PC-9 (cell line): ENCODE measurements at regions not wholly inside any gene's neighbourhood (a gene's known extent, or its start where the extent isn't known, plus 50 kb on each side); places are given as distances from the start of the nearest gene placed in this dataset.

Experiments
- BruUV-seq: library from RNA; stranded (reverse); fragments of 400-500 nt; replicated peaks from 2 replicates; lab custom pipeline; 2021; lab: Mats Ljungman, UMichigan
- CTCF ChIA-PET: fragments of 300-600 bp; sonication (Branson Sonifier 250); formaldehyde crosslinking; loops from one replicate; lab custom pipeline; 2022; ENCODE audit warnings: antibody characterized with exemption; lab: Charles Lee
- POLR2A ChIA-PET: fragments of 300-600 bp; sonication (Branson Sonifier 250); formaldehyde crosslinking; loops from one replicate; lab custom pipeline; 2022; ENCODE audit warnings: antibody characterized with exemption; ENCODE audit not compliant: unreplicated experiment; lab: Charles Lee
- DNase-seq, 2 experiments: peaks; one replicate each; pipeline versions ENCODE4 v3.0.0 to v3.0.0-alpha.2; 2015 to 2022; ENCODE audit warnings: mixed read lengths in 1 of 2
- H2AFZ ChIP-seq: fragments of 200-600 bp; sonication (generic); 2 replicates; pipeline ENCODE4 v1.8.1; 2017; ENCODE audit warnings: antibody characterized with exemption
- H3F3A ChIP-seq: fragments of 200-600 bp; sonication (generic); 2 replicates; pipeline ENCODE4 v1.8.1; 2017; ENCODE audit warnings: antibody characterized with exemption, mild to moderate bottlenecking, low read depth; ENCODE audit not compliant: insufficient read depth
- H3K27ac ChIP-seq: fragments of 200-600 bp; sonication (generic); 2 replicates; pipeline ENCODE4 v1.6.1; 2016; ENCODE audit warnings: mixed run types
- H3K27me3 ChIP-seq: fragments of 200-600 bp; sonication (generic); 2 replicates; pipeline ENCODE4 v1.6.1; 2016; ENCODE audit warnings: low read depth, mixed run types; ENCODE audit not compliant: insufficient read depth
- H3K36me3 ChIP-seq: fragments of 200-600 bp; sonication (generic); 2 replicates; pipeline ENCODE4 v1.6.1; 2016; ENCODE audit warnings: low read depth, mixed run types
- H3K4me1 ChIP-seq: fragments of 200-600 bp; sonication (generic); replicated peaks from 2 replicates; pipeline ENCODE4 v1.6.1; 2016; ENCODE audit warnings: mixed run types; ENCODE audit not compliant: insufficient read depth
- H3K4me2 ChIP-seq: fragments of 200-600 bp; sonication (generic); 2 replicates; pipeline ENCODE4 v1.6.1; 2017; ENCODE audit warnings: mixed run types
- H3K4me3 ChIP-seq: fragments of 200-600 bp; sonication (generic); 2 replicates; pipeline ENCODE4 v1.6.1; 2016; ENCODE audit warnings: mixed run types
- H3K79me2 ChIP-seq: fragments of 200-600 bp; sonication (generic); 2 replicates; pipeline ENCODE4 v1.6.1; 2017; ENCODE audit warnings: low read depth, mixed run types
- H3K9me2 ChIP-seq: fragments of 200-600 bp; sonication (generic); 2 replicates; pipeline ENCODE4 v1.8.1; 2017; ENCODE audit warnings: mild to moderate bottlenecking; ENCODE audit not compliant: insufficient read depth
- H3K9me3 ChIP-seq: fragments of 200-600 bp; sonication (generic); 2 replicates; pipeline ENCODE4 v1.8.1; 2016; ENCODE audit warnings: low read depth; ENCODE audit not compliant: insufficient read depth
- H4K20me1 ChIP-seq: fragments of 200-600 bp; sonication (generic); 2 replicates; pipeline ENCODE4 v1.8.1; 2017; ENCODE audit not compliant: insufficient read depth
- CTCF ChIP-seq: fragments of 200-600 bp; sonication (generic); conservative IDR thresholded peaks from 2 replicates; pipeline ENCODE4 v1.6.1; 2017; ENCODE audit warnings: mixed run types, antibody characterized with exemption, mild to moderate bottlenecking, moderate library complexity
- EZH2 ChIP-seq: fragments of 200-600 bp; sonication (generic); IDR thresholded peaks from 2 replicates; pipeline ENCODE4 v1.8.0; 2017; ENCODE audit warnings: antibody characterized with exemption, low read depth
- intact Hi-C: fragments of 100-400 bp; cut with micrococcal nuclease; formaldehyde crosslinking; loops from one replicate; pipeline ENCODE4 v1.10.0; 2022; ENCODE audit not compliant: unreplicated experiment

DNA sequence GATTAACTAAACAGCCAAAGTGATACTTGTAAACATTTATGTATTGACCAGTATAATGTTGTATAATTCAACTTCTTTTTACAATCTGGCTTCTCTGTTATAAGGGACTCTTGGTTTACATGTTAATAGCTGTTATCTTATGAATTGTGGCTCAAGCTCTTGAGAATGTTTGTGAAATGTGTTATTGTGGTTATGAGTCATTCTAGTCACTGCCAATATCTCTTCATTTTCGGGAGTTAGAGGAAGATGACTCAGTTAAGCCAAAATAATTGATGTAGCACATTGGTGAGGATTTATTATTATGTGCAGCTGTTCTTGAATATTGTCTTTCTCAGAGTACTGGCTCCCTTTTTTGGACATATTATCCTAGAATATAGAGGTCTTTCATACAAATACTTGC, 655.2 kb upstream of the RIOK2 start:
- Histone ChIP-seq H3K4me3 (no peak overlapping the region), H3K27me3 (peaks cover 3% of the 10 kb centered on the region; the same call in 1 of the 2 replicates), H3K9me3 (no peaks in the 10 kb centered on the region), H3K4me2 (no peak overlapping the region), H3K79me2 (no peaks in the 10 kb centered on the region), H4K20me1 (no peaks in the 10 kb centered on the region), H3K36me3 (no peaks in the 10 kb centered on the region), H3K27ac (no peak overlapping the region), H2AFZ (no peak overlapping the region), H3K9me2 (no peaks in the 10 kb centered on the region), H3F3A (peaks cover 3% of the 10 kb centered on the region; the same call in 1 of the 2 replicates), H3K4me1 (peaks cover 10% of the 10 kb centered on the region; the same call in 1 of the 2 replicates)
- intact Hi-C loops: loop anchor here (10.0 kb wide), 1 partner anchor 937 kb away; the partner anchor contains the start of gene RGMB
- DNase-seq: peak in 1 of 2 experiments; percentile 70
- ChIA-PET POLR2A (interaction anchor here (0.7 to 0.8 kb wide), 2 partner anchors 904 to 1188 kb away, joined by 3 to 8 read pairs; no protein-coding TSS in a partner anchor), CTCF (no interaction called here)
- BruUV-seq: no TSS peak
- TF ChIP-seq EZH2 (no peak), CTCF (no peak)

DNA sequence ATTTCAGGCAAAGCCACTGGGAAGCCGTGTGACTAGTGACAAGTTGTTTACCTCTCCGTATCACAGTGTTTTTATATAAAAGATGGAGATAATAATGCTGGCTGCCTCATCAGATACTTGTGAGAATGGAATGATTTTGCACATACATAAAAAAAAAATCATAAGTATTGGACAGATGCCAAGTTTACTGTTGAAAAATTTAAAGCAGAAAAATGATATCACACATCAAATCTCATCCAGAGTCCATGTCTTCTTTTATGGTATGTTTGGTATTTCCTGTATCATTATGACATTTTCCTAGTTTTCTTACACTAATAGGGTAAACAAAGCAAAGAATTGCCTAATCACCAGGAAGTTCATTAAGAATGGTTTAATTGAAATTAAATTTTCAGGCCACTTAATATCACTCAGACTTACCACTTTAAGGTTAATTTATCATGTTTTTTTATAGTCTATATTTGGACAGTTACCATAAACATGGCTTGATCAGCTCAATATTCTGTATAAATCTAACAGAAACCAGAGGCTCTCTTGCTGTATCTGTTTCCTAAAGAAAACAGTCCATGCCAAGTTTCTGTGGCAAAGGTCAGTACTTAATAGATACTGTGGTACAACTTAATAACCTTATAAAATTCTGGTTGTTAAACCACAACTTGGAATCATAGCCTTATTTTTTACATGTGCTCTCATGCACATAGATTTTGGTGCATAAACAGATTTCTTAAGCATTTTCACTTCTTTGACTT, 656.5 kb upstream of the RIOK2 start:
- DNase-seq: no peak
- H3K9me2 ChIP-seq: no peaks in the 10 kb centered on the region
- POLR2A ChIA-PET: no interaction called here
- peaks cover 3% of the 10 kb centered on the region; the same call in 1 of the 2 replicates for H3F3A ChIP-seq
- no peak overlapping the region for H2AFZ ChIP-seq
- no peaks in the 10 kb centered on the region for H4K20me1 ChIP-seq
- BruUV-seq: no TSS peak
- no peak for TF ChIP-seq CTCF
- TF ChIP-seq EZH2: no peak
- H3K27ac ChIP-seq: no peak overlapping the region
- intact Hi-C loops: loop anchor here (10.0 kb wide), 1 partner anchor 935 kb away; the partner anchor contains the start of gene RGMB
- H3K9me3 ChIP-seq: no peaks in the 10 kb centered on the region
- CTCF ChIA-PET: no interaction called here
- H3K4me1 ChIP-seq: peaks cover 10% of the 10 kb centered on the region; the same call in 1 of the 2 replicates
- H3K4me3 ChIP-seq: no peak overlapping the region
- H3K36me3 ChIP-seq: no peaks in the 10 kb centered on the region
- H3K27me3 ChIP-seq: peaks cover 3% of the 10 kb centered on the region; the same call in 1 of the 2 replicates
- no peaks in the 10 kb centered on the region for H3K79me2 ChIP-seq
- no peak overlapping the region for H3K4me2 ChIP-seq

GRCh38 chr5:97840643-97841042, 657.6 kb upstream of the RIOK2 start:
- ChIA-PET CTCF (no interaction called here), POLR2A (no interaction called here)
- H3K79me2 ChIP-seq: no peaks in the 10 kb centered on the region
- H2AFZ ChIP-seq: no peak overlapping the region
- peaks cover 3% of the 10 kb centered on the region; the same call in 1 of the 2 replicates for H3K27me3 ChIP-seq
- no peaks in the 10 kb centered on the region for H3K36me3 ChIP-seq
- intact Hi-C loops: no loop called here
- no peak for DNase-seq
- H3K4me2 ChIP-seq: no peak overlapping the region
- no TSS peak for BruUV-seq
- H3K4me3 ChIP-seq: no peak overlapping the region
- no peaks in the 10 kb centered on the region for H3K9me2 ChIP-seq
- H3K27ac ChIP-seq: no peak overlapping the region
- H3F3A ChIP-seq: peaks cover 3% of the 10 kb centered on the region; the same call in 1 of the 2 replicates
- H4K20me1 ChIP-seq: no peaks in the 10 kb centered on the region
- TF ChIP-seq CTCF (no peak), EZH2 (no peak)
- H3K9me3 ChIP-seq: no peaks in the 10 kb centered on the region
- H3K4me1 ChIP-seq: peaks cover 10% of the 10 kb centered on the region; the same call in 1 of the 2 replicates
